RWPE2 (cell line): ENCODE measurements at regions not wholly inside any gene's neighbourhood (a gene's known extent, or its start where the extent isn't known, plus 50 kb on each side); places are given as distances from the start of the nearest gene placed in this dataset.

Source experiments
- ATAC-seq: fragments of 200-7000 bp; cut with Tn5 transposase; 3 replicates; pipeline ENCODE4 v1.9.1; 2021; ENCODE audit warnings: low read depth
- DNase-seq: peaks from one replicate; pipeline ENCODE4 v3.0.0-alpha.2; 2020; ENCODE audit warnings: low spot score
- H3K27ac ChIP-seq: fragments of 450-650 bp; 2 replicates; pipeline ENCODE4 v1.5.1; 2017; ENCODE audit warnings: mild to moderate bottlenecking; ENCODE audit not compliant: poor library complexity, severe bottlenecking
- H3K27me3 ChIP-seq: fragments of 250-450 bp; sonication (Bioruptor Pico); 2 replicates; pipeline ENCODE4 v1.5.1; 2021; ENCODE audit warnings: mild to moderate bottlenecking, moderate library complexity; ENCODE audit not compliant: insufficient read depth, poor library complexity, severe bottlenecking
- H3K36me3 ChIP-seq: fragments of 250-450 bp; sonication (Bioruptor Pico); 2 replicates; pipeline ENCODE4 v1.5.1; 2020; ENCODE audit warnings: low read depth, mild to moderate bottlenecking, moderate library complexity
- H3K4me1 ChIP-seq: fragments of 250-450 bp; sonication (Bioruptor Pico); 2 replicates; pipeline ENCODE4 v1.5.1; 2021; ENCODE audit warnings: mild to moderate bottlenecking, moderate library complexity; ENCODE audit not compliant: insufficient read depth, poor library complexity, severe bottlenecking
- H3K4me3 ChIP-seq: fragments of 250-450 bp; sonication (Bioruptor Pico); 2 replicates; pipeline ENCODE4 v1.5.1; 2021; ENCODE audit warnings: mild to moderate bottlenecking, moderate library complexity; ENCODE audit not compliant: severe bottlenecking
- H3K9me3 ChIP-seq: fragments of 250-450 bp; sonication (Bioruptor Pico); 2 replicates; pipeline ENCODE4 v1.5.1; 2021; ENCODE audit warnings: mild to moderate bottlenecking, moderate library complexity; ENCODE audit not compliant: severe bottlenecking
- CTCF ChIP-seq: fragments of 450-650 bp; IDR thresholded peaks from one replicate; pipeline ENCODE4 v1.5.1; 2017; ENCODE audit warnings: mild to moderate bottlenecking, moderate library complexity; ENCODE audit not compliant: poor library complexity, severe bottlenecking

DNA sequence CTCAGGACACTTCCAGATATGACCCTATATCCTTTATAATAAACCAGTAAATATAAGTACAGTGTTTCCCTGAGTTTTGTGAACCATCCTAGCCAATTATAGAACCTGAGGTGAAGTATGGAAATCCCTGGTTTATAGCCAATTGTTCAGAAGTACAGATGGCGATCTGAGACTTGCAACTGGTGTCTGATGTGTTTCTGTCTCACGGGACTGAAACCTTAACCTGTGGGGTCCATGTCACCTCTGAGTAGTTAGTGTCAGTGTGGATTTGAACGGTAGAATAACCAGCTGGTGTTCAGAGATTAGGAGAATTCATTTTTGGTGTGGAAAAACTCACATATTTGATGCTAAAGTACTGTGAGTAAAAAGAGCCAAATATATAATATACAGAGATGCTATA lies 606.6 kb downstream of the MAFB start:
- no peaks in the 10 kb centered on the region for H3K4me1 ChIP-seq
- H3K36me3 ChIP-seq: no peaks in the 10 kb centered on the region
- H3K9me3 ChIP-seq: no peaks in the 10 kb centered on the region
- ATAC-seq (no peak), DNase-seq (no peak)
- no peaks in the 10 kb centered on the region for H3K27me3 ChIP-seq
- no peak overlapping the region for H3K27ac ChIP-seq
- no peak for TF ChIP-seq CTCF
- no peak overlapping the region for H3K4me3 ChIP-seq

GRCh38 chr20:40081653-40082052 lies 607.4 kb downstream of the MAFB start:
- TF ChIP-seq CTCF: no peak
- H3K27me3 ChIP-seq: no peaks in the 10 kb centered on the region
- no peaks in the 10 kb centered on the region for H3K4me1 ChIP-seq
- no peak overlapping the region for H3K4me3 ChIP-seq
- DNase-seq (no peak), ATAC-seq (no peak)
- no peak overlapping the region for H3K27ac ChIP-seq
- H3K36me3 ChIP-seq: no peaks in the 10 kb centered on the region
- no peaks in the 10 kb centered on the region for H3K9me3 ChIP-seq

GRCh38 chr20:40080041-40080652 lies 608.9 kb downstream of the MAFB start:
- H3K36me3 ChIP-seq: no peaks in the 10 kb centered on the region
- no peak overlapping the region for H3K27ac ChIP-seq
- no peaks in the 10 kb centered on the region for H3K27me3 ChIP-seq
- no peaks in the 10 kb centered on the region for H3K9me3 ChIP-seq
- no peak for TF ChIP-seq CTCF
- H3K4me1 ChIP-seq: no peaks in the 10 kb centered on the region
- ATAC-seq: 0 out of 3 replicates have a peak, but pooled peaks have one; percentile 30
- DNase-seq: no peak
- no peak overlapping the region for H3K4me3 ChIP-seq

DNA sequence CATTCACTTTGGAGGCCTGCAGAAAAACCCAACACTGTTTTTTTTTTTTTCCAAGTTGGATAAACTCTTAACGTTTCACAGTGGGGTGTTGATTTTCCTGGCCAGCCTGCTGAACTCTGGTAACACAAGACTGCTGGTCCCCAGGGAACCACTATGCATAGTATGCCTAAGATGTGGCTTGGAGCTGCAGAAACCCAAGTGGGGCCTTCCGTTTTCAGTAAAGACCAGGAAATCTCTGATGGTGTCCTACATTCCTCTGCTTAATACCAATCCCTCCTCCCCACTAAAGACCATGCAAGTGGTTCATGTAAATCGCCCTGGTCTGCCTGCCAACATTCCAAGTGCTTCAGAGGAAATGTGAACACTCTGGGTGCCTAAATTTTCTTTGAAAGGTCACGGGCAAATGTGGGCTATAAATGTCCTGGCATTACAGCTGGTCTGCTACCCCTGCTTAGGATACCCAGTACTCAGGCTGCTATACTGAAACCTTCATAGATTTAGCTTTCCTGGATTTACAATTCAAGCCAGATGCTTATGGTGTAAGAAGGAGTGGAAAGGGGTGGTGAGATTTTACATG lies 615.4 kb downstream of the MAFB start:
- Histone ChIP-seq H3K4me1 (no peaks in the 10 kb centered on the region), H3K9me3 (peaks cover 2% of the 10 kb centered on the region), H3K36me3 (no peaks in the 10 kb centered on the region), H3K4me3 (no peak overlapping the region), H3K27ac (no peak overlapping the region), H3K27me3 (peaks cover 6% of the 10 kb centered on the region)
- ATAC-seq (peak; percentile 13; the same call in 2 of the 3 replicates), DNase-seq (no peak)
- no peak for TF ChIP-seq CTCF

- Histone ChIP-seq H3K4me3 (no peak overlapping the region), H3K9me3 (peaks cover 2% of the 10 kb centered on the region), H3K36me3 (no peaks in the 10 kb centered on the region), H3K4me1 (no peaks in the 10 kb centered on the region), H3K27ac (no peak overlapping the region), H3K27me3 (peaks cover 6% of the 10 kb centered on the region)
- TF ChIP-seq CTCF: no peak
- DNase-seq (no peak), ATAC-seq (no peak)
Observed at GRCh38 chr20:40072907-40073306, 616.1 kb downstream of the MAFB start.
